Posterior vena cava (tissue), 2 donors: ENCODE measurements at regions not wholly inside any gene's neighbourhood (a gene's known extent, or its start where the extent isn't known, plus 50 kb on each side); places are given as distances from the start of the nearest gene placed in this dataset.
"Not testable (repeated sequence)": the region's sequence is repeated elsewhere in the genome, so short reads cannot be mapped to it uniquely, and the experiment has no call there.

Experiments
- DNase-seq: peaks from one replicate; pipeline ENCODE4 v3.0.0-alpha.2; 2020; ENCODE audit warnings: low spot score
- intact Hi-C, 2 donors: fragments of 100-400 bp; cut with DNase I; formaldehyde crosslinking; loops; one replicate each; pipeline versions ENCODE4 v1.14.1 to v1.14.2; 2022 to 2023
- donor health status: DM: yes; HTN: yes; CAD: no.
- donor health status: DM: yes; HTN: yes; CAD: no.

- DNase-seq = no peak
- intact Hi-C loops = no loop called here
Observed at GRCh38 chr14:30142216-30142615, 214.6 kb upstream of the PRKD1 start.

- intact Hi-C loops = no loop called here
- no peak for DNase-seq
Observed at GRCh38 chr14:30143627-30144026, 216.0 kb upstream of the PRKD1 start.

GRCh38 chr14:30153717-30154116, 226.1 kb upstream of the PRKD1 start:
- DNase-seq = no peak
- intact Hi-C loops = no loop called here

- intact Hi-C loops = no loop called here
- DNase-seq = no peak
Observed at GRCh38 chr14:30156571-30156970, 228.9 kb upstream of the PRKD1 start.

- intact Hi-C loops = no loop called here
- DNase-seq = no peak
Observed at GRCh38 chr14:30158299-30158698, 230.7 kb upstream of the PRKD1 start.

- intact Hi-C loops = no loop called here
- DNase-seq = no peak
Observed at GRCh38 chr14:30159374-30159773, 231.7 kb upstream of the PRKD1 start.

- no peak for DNase-seq
- intact Hi-C loops = no loop called here
Observed at GRCh38 chr14:30160608-30161007, 233.0 kb upstream of the PRKD1 start.

- intact Hi-C loops = no loop called here
- no peak for DNase-seq
Observed at GRCh38 chr14:30162066-30162465, 234.4 kb upstream of the PRKD1 start.

- intact Hi-C loops = no loop called here
- DNase-seq = no peak
Observed at GRCh38 chr14:30165255-30165654, 237.6 kb upstream of the PRKD1 start.

- no peak for DNase-seq
- intact Hi-C loops = no loop called here
Observed at GRCh38 chr14:30177781-30178180, 250.1 kb upstream of the PRKD1 start.

- intact Hi-C loops = no loop called here
- no peak for DNase-seq
Observed at GRCh38 chr14:30179381-30180130, 251.9 kb upstream of the PRKD1 start.

- intact Hi-C loops = no loop called here
- DNase-seq = no peak
Observed at GRCh38 chr14:30180219-30180618, 252.6 kb upstream of the PRKD1 start.

GRCh38 chr14:30185832-30186231, 258.2 kb upstream of the PRKD1 start:
- intact Hi-C loops = no loop called here
- no peak for DNase-seq

GRCh38 chr14:30191639-30192279, 264.1 kb upstream of the PRKD1 start:
- intact Hi-C loops = no loop called here
- no peak for DNase-seq

- intact Hi-C loops = no loop called here
- no peak for DNase-seq
Observed at GRCh38 chr14:30193101-30193500, 265.5 kb upstream of the PRKD1 start.

- intact Hi-C loops = no loop called here
- no peak for DNase-seq
Observed at GRCh38 chr14:30193845-30194501, 266.3 kb upstream of the PRKD1 start.

GRCh38 chr14:30194741-30195148, 267.1 kb upstream of the PRKD1 start:
- no peak for DNase-seq
- intact Hi-C loops = no loop called here

- intact Hi-C loops = no loop called here
- no peak for DNase-seq
Observed at GRCh38 chr14:30195941-30196340, 268.3 kb upstream of the PRKD1 start.

GRCh38 chr14:30196861-30197260, 269.2 kb upstream of the PRKD1 start:
- intact Hi-C loops = no loop called here
- no peak for DNase-seq

- intact Hi-C loops, DNase-seq: not testable (repeated sequence)
Observed at GRCh38 chr14:30198720-30199119, 271.1 kb upstream of the PRKD1 start.
